ENCODE measurements at regions not wholly inside any gene's neighbourhood (a gene's known extent, or its start where the extent isn't known, plus 50 kb on each side); places are given as distances from the start of the nearest gene placed in this dataset.
A peak's percentile ranks its signal among the peaks of the same experiment; 100 is the strongest.

DNA sequence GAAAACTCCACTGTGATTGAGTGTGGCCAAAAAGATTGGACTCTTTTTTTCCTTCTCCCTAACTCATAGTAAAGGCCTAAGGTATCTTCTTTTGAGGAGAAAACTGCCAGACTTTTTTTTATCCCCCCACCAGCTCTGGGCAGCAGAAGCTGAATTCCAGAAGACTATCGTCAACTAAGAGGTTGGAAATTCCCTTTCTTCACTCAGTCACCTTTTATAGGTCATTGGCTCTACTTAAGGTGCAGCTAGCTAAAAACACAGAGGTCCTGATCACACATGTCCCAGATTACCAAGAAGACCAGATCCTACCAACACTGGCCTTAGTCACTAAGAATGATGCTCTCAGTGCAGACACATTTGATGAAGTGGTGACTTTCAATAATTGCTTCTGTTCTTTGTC, 1441.2 kb downstream of the PLA2G4A start:
- WGBS, 10 experiments: 11 to 100% (median 100%) methylated on average over 1 of the region's 1 CpG; no CpG with 5 or more reads in 4 of the 10 experiments
- ATAC-seq (replicated peaks in 6 of 8): no peak
- H3K27ac ChIP-seq: no peak overlapping the region
- no peak overlapping the region for H3K4me3 ChIP-seq
- H3K4me1 ChIP-seq (replicated peaks in 1 of 2): no peaks in the 10 kb centered on the region
- in situ Hi-C loops (cut with MboI; ENCODE audit: low pct_unique_long_range_greater_than_20kb in 2 of 9, low sequenced_read_pairs in 9 of 9, unreplicated experiment in 9 of 9): no loop called here

DNA sequence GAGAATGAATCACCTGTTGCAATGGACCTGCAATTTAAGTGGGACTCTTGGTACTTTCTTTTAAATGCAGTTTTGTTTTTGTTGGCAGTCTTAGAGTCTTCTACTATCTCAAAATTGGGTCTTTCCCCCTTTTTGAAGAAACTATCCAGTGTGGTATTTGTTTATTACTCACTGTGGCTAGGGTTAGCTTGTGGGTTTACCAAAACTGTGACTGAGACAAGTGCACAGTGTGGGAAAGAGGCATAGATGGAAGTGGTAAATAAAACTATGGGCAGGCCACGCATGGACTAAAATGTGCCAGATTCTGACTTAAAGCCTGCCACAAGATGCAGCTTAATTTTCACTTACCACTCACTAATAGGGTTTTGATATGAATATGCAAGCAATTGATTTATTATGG, 1441.7 kb downstream of the PLA2G4A start:
- Histone ChIP-seq H3K4me3 (no peak overlapping the region), H3K4me1 (replicated peaks in 1 of 2) (no peaks in the 10 kb centered on the region), H3K27ac (no peak overlapping the region)
- ATAC-seq (replicated peaks in 6 of 8): no peak
- in situ Hi-C loops (cut with MboI; ENCODE audit: low pct_unique_long_range_greater_than_20kb in 2 of 9, low sequenced_read_pairs in 9 of 9, unreplicated experiment in 9 of 9): no loop called here
- WGBS, 10 experiments: 0 to 100% (median 82%) methylated on average over 1 of the region's 1 CpG; no CpG with 5 or more reads in 4 of the 10 experiments

DNA sequence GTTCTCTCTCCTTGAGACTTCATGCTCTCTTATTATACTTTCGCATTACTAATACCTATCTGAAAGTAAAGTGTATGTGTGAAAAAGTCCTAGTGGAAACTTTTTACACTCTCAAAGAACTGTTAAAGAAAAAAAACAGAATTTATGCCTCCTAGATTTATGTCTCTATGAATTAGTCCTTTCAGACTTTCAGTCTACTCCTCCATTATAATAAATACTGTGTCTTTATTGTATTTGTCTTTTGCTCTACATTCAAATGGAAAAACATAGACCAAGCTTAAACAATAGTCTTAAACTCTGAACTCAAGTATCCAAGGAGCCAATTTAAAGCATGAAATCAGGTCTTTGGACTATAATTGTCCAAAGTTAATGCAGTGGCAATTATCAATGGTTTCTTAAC, 1449.0 kb downstream of the PLA2G4A start:
- WGBS, 10 experiments: 31 to 100% (median 94%) methylated on average over 1 of the region's 1 CpG; no CpG with 5 or more reads in 2 of the 10 experiments
- no peak overlapping the region for H3K4me3 ChIP-seq
- in situ Hi-C loops (cut with MboI; ENCODE audit: low pct_unique_long_range_greater_than_20kb in 2 of 9, low sequenced_read_pairs in 9 of 9, unreplicated experiment in 9 of 9): no loop called here
- no peak for ATAC-seq (replicated peaks in 6 of 8)
- H3K4me1 ChIP-seq (replicated peaks in 1 of 2): peaks cover 0 to 6% of the 10 kb centered on the region in 2 donors
- no peak overlapping the region for H3K27ac ChIP-seq

DNA sequence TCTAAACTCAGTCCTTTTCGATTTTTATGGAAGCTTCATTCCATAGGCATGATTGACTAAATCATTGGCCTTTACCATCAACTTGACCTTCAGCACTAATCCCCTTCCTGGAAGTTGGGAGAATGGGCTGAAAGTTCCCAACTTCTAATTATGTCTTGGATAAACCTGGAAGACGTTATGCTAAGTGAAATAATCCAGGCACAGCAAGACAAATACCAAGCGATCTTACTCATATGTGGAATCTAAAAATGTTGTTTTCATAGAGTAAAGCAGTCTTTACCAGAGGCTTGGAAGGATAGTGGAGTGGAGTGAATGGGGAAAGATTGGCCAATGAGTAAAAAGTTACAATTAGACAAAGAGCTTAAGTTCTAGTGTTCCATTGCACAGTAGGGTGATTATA, 1453.2 kb downstream of the PLA2G4A start:
- no peak for ATAC-seq (replicated peaks in 6 of 8)
- no peak overlapping the region for H3K4me3 ChIP-seq
- peaks cover 0 to 6% of the 10 kb centered on the region in 2 donors for H3K4me1 ChIP-seq (replicated peaks in 1 of 2)
- 0 to 100% (median 75%) methylated on average over 1 to 3 of the region's 3 CpGs; no CpG with 5 or more reads in 2 of the 10 experiments for WGBS, 10 experiments
- in situ Hi-C loops (cut with MboI; ENCODE audit: low pct_unique_long_range_greater_than_20kb in 2 of 9, low sequenced_read_pairs in 9 of 9, unreplicated experiment in 9 of 9): no loop called here
- H3K27ac ChIP-seq: no peak overlapping the region

DNA sequence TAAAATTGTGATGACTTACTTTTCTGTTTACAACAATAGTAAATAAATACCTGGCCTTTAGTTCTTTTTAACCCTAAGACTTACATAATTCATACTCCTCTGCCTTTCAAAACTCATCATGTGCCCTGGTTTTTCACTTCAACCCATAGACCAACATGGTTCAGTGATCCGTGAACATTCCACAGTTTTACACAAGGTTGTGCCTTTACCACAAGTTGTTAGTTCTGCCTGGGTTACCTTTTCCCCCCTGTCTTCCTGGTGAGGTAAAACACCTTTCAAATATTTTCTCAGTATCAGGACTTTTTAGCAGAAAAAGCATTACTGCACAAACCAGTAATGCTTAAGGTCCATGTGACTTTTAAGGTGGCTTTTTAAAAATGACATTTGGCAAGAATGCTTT, 1466.4 kb downstream of the PLA2G4A start:
- Histone ChIP-seq H3K27ac (no peak overlapping the region), H3K4me1 (replicated peaks in 1 of 2) (no peaks in the 10 kb centered on the region), H3K4me3 (no peak overlapping the region)
- in situ Hi-C loops (cut with MboI; ENCODE audit: low pct_unique_long_range_greater_than_20kb in 2 of 9, low sequenced_read_pairs in 9 of 9, unreplicated experiment in 9 of 9): no loop called here
- WGBS, 10 experiments: 0 to 100% (median 86%) methylated on average over 1 of the region's 1 CpG; no CpG with 5 or more reads in 2 of the 10 experiments
- no peak for ATAC-seq (replicated peaks in 6 of 8)

DNA sequence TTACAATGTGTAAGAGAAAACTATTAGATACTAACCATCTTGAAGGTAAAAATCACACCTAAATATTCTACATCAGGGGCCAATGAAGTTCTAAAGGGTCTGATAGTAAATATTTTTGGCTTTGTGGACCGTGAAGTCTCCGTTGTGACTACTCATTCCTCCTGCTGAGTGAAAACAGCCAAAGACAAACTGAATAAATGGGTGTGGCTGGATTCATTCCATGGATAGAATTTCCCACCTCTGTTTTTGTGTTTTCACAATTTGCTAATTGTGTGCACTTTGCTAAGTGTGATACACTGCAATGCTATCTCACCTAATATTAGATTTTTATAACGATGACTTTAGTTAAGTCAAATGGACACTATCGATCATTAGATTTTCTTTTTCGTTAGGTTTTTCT, 1474.0 kb downstream of the PLA2G4A start:
- ATAC-seq (replicated peaks in 6 of 8): no peak

DNA sequence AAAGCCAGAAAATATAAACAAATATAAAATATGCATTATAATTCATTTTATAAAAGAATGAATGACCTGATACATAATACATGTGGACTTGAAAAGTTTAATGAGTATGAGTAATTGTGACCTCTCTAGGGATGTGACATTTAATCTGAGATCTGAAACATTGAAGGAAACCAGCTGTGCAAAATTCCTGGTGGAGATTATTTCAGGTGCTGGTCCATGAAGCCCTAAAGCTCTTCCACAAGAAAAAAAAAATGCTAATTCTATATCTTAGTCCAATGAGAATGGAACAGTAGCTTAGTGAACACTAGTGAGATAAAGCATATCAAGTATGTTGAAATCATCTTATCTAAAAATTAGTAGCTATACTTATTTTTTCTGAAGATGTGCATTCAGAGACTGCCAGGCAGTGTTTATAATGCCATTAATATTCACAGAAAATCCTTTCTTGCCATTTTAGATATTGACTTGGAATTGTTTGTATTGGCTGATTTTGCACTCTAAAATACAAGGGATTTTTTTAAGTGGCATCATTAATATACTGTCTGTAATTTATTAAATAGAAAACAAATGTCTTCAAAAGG, 1485.9 kb downstream of the PLA2G4A start:
- in situ Hi-C loops (cut with MboI; ENCODE audit: low pct_unique_long_range_greater_than_20kb in 2 of 9, low sequenced_read_pairs in 9 of 9, unreplicated experiment in 9 of 9): no loop called here
- no peak for ATAC-seq (replicated peaks in 6 of 8)
- no peak overlapping the region for H3K4me3 ChIP-seq
- H3K27ac ChIP-seq: no peak overlapping the region
- no peaks in the 10 kb centered on the region for H3K4me1 ChIP-seq (replicated peaks in 1 of 2)

More for the DNA sequence above, 1474.0 kb downstream of the PLA2G4A start:
- Histone ChIP-seq H3K27ac (no peak overlapping the region), H3K4me3 (no peak overlapping the region), H3K4me1 (replicated peaks in 1 of 2) (no peaks in the 10 kb centered on the region)
- 5 to 97% (median 86%) methylated on average over 2 to 5 of the region's 5 CpGs for WGBS, 10 experiments
- in situ Hi-C loops (cut with MboI; ENCODE audit: low pct_unique_long_range_greater_than_20kb in 2 of 9, low sequenced_read_pairs in 9 of 9, unreplicated experiment in 9 of 9): no loop called here

DNA sequence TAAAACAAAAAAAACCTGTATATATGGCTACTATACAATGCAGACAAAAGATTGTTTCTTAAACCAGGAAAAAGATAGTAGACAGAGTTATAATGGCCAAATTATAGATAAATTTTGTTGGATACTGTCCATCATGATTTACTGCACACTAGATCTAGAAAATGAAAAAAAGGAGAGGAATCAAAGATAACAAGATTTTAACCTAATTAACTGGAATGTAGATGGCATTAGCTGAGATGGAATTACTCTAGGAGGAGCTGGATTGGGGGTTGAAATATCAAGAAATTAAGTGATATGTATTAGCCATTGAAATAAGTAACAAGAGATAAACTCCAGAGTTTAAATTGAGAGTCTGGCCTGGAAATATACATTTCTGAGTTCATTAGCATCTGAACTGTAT, 1489.1 kb downstream of the PLA2G4A start:
- no peak overlapping the region for H3K27ac ChIP-seq
- no peak for ATAC-seq (replicated peaks in 6 of 8)
- no peak overlapping the region for H3K4me3 ChIP-seq
- in situ Hi-C loops (cut with MboI; ENCODE audit: low pct_unique_long_range_greater_than_20kb in 2 of 9, low sequenced_read_pairs in 9 of 9, unreplicated experiment in 9 of 9): no loop called here
- no peaks in the 10 kb centered on the region for H3K4me1 ChIP-seq (replicated peaks in 1 of 2)

DNA sequence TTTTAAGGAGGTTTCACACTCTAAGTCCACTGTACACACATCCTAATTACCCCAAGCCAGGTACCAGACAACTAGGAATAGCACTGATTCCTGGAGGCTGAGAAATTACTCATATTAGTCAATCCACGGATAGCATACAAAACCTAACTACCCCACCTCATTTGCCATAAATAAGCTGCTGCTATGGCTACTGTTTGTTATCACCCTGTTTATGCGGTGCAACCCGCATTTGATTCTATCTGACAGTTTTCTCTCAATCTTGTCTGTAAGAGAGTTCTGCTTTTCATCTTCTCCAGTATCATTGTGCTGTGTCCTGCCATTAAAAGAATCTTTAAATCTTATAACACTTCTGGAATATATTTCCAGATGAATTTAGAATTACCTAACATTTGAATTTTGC, 1496.5 kb downstream of the PLA2G4A start:
- no peak overlapping the region for H3K4me3 ChIP-seq
- no peak for ATAC-seq (replicated peaks in 6 of 8)
- no peak overlapping the region for H3K27ac ChIP-seq
- WGBS, 10 experiments: 0 to 100% (median 94%) methylated on average over 1 to 3 of the region's 3 CpGs; no CpG with 5 or more reads in 2 of the 10 experiments
- in situ Hi-C loops (cut with MboI; ENCODE audit: low pct_unique_long_range_greater_than_20kb in 2 of 9, low sequenced_read_pairs in 9 of 9, unreplicated experiment in 9 of 9): no loop called here
- H3K4me1 ChIP-seq (replicated peaks in 1 of 2): no peaks in the 10 kb centered on the region

DNA sequence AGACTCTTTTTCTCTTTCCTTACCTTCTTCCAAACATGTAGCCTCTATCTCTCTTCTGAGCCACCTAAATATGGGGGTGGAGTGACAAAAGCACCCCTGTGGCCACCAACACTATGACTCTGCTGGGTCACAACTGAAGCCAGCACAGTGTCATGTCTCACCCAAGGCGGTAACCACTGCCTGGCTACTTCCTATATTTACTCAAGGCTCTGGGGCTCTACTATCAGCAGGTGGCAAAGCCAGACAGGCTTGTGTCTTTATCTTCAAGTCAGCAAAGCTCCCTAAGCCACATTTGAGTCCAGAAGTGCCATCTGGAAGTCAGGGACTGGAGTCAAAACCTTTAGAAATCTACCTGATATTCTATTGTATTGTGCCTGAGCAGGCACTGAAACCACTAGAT, 1515.2 kb downstream of the PLA2G4A start:
- in situ Hi-C loops (cut with MboI; ENCODE audit: low pct_unique_long_range_greater_than_20kb in 2 of 9, low sequenced_read_pairs in 9 of 9, unreplicated experiment in 9 of 9): no loop called here
- 20 to 100% (median 100%) methylated on average over 1 of the region's 1 CpG; no CpG with 5 or more reads in 6 of the 10 experiments for WGBS, 10 experiments
- no peak for ATAC-seq (replicated peaks in 6 of 8)
- no peak overlapping the region for H3K27ac ChIP-seq
- H3K4me1 ChIP-seq (replicated peaks in 1 of 2): no peaks in the 10 kb centered on the region
- no peak overlapping the region for H3K4me3 ChIP-seq

DNA sequence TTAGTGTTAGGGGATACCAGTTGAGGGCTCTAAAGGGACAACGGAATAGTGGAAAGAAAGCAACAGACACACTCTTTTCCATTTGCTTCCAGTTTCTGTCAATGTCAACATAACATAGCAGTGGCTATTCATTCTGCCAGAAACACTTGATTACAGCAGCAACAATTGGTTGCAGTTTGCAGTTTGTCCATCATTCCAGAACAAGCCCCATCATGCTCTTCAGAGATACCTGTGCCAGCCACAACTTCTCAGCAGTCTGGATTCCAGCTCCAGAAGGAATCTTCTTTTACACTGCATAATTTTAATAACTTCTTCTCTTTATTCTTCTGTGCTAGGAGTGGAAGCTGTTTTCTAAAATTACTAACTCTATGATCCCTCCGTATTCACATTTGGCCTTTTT, 1521.4 kb downstream of the PLA2G4A start:
- H3K4me3 ChIP-seq: no peak overlapping the region
- 0 to 100% (median 91%) methylated on average over 1 to 2 of the region's 2 CpGs for WGBS, 10 experiments
- ATAC-seq (replicated peaks in 6 of 8): no peak
- in situ Hi-C loops (cut with MboI; ENCODE audit: low pct_unique_long_range_greater_than_20kb in 2 of 9, low sequenced_read_pairs in 9 of 9, unreplicated experiment in 9 of 9): no loop called here
- no peak overlapping the region for H3K27ac ChIP-seq
- H3K4me1 ChIP-seq (replicated peaks in 1 of 2): no peaks in the 10 kb centered on the region

DNA sequence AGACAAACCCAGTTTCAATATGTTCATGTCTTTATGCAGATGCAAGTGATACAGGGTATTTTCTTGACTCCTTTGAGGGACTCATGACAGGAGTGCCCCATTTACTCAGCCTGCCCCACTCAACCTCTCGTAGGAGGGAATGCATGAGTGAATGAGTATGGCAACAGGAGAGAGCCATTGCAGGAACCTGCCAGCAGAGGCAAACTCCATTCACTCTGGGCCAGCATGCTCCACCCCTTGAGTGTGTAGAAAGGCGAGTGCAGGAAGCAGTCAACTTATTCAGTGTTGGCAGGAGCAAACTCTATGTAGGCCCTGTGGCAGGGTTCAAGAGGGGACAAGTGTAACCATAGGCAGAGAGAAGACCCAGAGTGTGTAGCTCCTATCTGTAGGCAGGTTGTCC, 1526.3 kb downstream of the PLA2G4A start:
- WGBS, 10 experiments: 0 to 100% (median 80%) methylated on average over 1 to 2 of the region's 2 CpGs
- H3K4me3 ChIP-seq: no peak overlapping the region
- ATAC-seq (replicated peaks in 6 of 8): peak in 1 of 8 experiments; percentile 36
- in situ Hi-C loops (cut with MboI; ENCODE audit: low pct_unique_long_range_greater_than_20kb in 2 of 9, low sequenced_read_pairs in 9 of 9, unreplicated experiment in 9 of 9): no loop called here
- H3K4me1 ChIP-seq (replicated peaks in 1 of 2): no peaks in the 10 kb centered on the region
- H3K27ac ChIP-seq: no peak overlapping the region

DNA sequence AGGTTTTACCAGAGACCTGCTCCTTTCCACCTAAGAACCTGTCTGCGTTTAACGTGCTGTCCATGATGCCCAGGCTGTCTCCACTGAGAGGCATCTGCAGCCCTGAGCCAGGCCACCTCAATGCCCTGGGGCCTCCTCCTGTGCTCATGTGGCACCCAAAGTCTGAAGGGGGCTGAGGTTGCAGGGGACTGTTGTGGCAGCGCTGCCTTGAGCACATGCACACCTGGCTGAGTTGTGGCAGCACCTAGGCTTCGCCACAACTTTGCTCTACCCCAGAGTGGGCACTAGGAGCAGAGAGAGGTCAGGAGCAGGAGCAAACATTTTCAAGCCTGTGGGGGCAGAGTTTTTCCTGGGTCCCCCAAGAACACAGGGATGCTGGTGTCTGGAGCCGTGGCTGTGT, 1527.1 kb downstream of the PLA2G4A start:
- in situ Hi-C loops (cut with MboI; ENCODE audit: low pct_unique_long_range_greater_than_20kb in 2 of 9, low sequenced_read_pairs in 9 of 9, unreplicated experiment in 9 of 9): no loop called here
- no peak for ATAC-seq (replicated peaks in 6 of 8)
- WGBS, 10 experiments: 17 to 100% (median 84%) methylated on average over 1 to 3 of the region's 5 CpGs; no CpG with 5 or more reads in 6 of the 10 experiments
- no peak overlapping the region for H3K27ac ChIP-seq
- H3K4me1 ChIP-seq (replicated peaks in 1 of 2): no peaks in the 10 kb centered on the region
- H3K4me3 ChIP-seq: no peak overlapping the region

DNA sequence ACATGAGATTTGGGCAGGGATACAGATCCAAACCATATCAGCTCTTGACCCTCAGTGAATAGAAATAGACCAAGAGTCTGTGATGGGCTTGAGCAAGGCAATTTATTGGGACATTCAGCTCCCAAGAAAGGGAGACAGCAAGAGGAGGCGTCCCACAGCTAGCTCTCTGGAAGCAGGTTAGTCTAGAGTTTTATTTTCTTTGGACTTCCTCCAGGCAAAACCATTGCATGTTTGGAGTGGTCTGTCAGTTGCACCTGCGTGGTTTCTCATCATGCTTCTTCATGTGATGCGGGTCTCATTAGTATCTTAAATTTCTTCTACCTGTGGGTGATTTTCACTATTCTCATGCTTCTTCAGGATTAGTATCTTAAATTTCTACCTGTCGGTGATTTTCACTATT, 1530.6 kb downstream of the PLA2G4A start:
- Histone ChIP-seq H3K27ac (no peak overlapping the region), H3K4me3 (no peak overlapping the region), H3K4me1 (replicated peaks in 1 of 2) (no peaks in the 10 kb centered on the region)
- in situ Hi-C loops (cut with MboI; ENCODE audit: low pct_unique_long_range_greater_than_20kb in 2 of 9, low sequenced_read_pairs in 9 of 9, unreplicated experiment in 9 of 9): no loop called here
- ATAC-seq (replicated peaks in 6 of 8): no peak
- WGBS, 10 experiments: 17 to 98% (median 87%) methylated on average over 2 to 4 of the region's 4 CpGs; no CpG with 5 or more reads in 1 of the 10 experiments

All from motor neuron (in vitro differentiated cells).